H1 (cell line): ENCODE measurements at regions not wholly inside any gene's neighbourhood (a gene's known extent, or its start where the extent isn't known, plus 50 kb on each side); places are given as distances from the start of the nearest gene placed in this dataset.

Experiments
- EZH2 ChIP-seq: fragments of 200-600 bp; sonication (generic); IDR thresholded peaks from 2 replicates; pipeline ENCODE4 v1.7.1; 2012; ENCODE audit warnings: low read depth, mild to moderate bottlenecking, moderate library complexity, low read length, inconsistent platforms; ENCODE audit not compliant: severe bottlenecking
- PHF8 ChIP-seq: fragments of 200-600 bp; sonication (generic); conservative IDR thresholded peaks from 2 replicates; pipeline ENCODE4 v1.7.1; 2012; ENCODE audit warnings: low read depth, mild to moderate bottlenecking, inconsistent platforms, low read length, moderate library complexity
- TF ChIP-seq, protein P1 (sequence below), 3 experiments: IDR thresholded peaks; 1 replicate in 2 of 3; 2 replicates in 1 of 3; pipeline versions ENCODE4 v1.5.1 to v1.6.1; 2011; ENCODE audit warnings: low read length in 3 of 3, mild to moderate bottlenecking in 3 of 3, inconsistent platforms in 2 of 3, low read depth in 1 of 3, moderate library complexity in 1 of 3; ENCODE audit not compliant: insufficient read depth in 1 of 3; ENCODE audit errors: control extremely low read depth in 1 of 3

DNA sequence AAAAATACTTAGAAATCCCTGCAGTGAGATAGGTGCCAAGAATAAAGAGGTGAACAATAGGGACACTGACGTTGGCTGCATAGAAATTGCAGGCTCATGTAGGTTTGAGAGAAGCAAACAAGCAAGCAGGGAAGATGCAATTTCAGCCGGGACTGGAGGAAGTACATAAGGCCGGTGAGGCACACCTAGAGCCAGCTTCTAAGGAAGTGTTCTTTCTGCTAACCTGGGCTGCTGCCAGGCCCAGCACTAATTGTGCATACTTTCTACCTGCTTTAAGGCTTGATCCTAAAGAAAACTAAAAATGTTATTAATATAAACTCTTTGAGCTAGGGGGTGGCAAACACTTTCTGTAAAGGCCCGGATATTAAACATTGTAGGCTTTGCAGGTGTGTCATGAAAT is 71.0 kb downstream of the LMO4 start (continued):
- no peak for TF ChIP-seq EZH2
- TF ChIP-seq, protein P1, sequence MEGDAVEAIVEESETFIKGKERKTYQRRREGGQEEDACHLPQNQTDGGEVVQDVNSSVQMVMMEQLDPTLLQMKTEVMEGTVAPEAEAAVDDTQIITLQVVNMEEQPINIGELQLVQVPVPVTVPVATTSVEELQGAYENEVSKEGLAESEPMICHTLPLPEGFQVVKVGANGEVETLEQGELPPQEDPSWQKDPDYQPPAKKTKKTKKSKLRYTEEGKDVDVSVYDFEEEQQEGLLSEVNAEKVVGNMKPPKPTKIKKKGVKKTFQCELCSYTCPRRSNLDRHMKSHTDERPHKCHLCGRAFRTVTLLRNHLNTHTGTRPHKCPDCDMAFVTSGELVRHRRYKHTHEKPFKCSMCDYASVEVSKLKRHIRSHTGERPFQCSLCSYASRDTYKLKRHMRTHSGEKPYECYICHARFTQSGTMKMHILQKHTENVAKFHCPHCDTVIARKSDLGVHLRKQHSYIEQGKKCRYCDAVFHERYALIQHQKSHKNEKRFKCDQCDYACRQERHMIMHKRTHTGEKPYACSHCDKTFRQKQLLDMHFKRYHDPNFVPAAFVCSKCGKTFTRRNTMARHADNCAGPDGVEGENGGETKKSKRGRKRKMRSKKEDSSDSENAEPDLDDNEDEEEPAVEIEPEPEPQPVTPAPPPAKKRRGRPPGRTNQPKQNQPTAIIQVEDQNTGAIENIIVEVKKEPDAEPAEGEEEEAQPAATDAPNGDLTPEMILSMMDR (IDR thresholded peaks at IDR 0.05; ENCODE audit: control extremely low read depth in 1 of 3, insufficient read depth in 1 of 3, low read depth in 1 of 3, low read length in 3 of 3) = no peak
- TF ChIP-seq PHF8 = no peak
